SIG-M5 treated with dmso at 0.1 percent for 504 hours (cell line): ENCODE measurements at regions not wholly inside any gene's neighbourhood (a gene's known extent, or its start where the extent isn't known, plus 50 kb on each side); places are given as distances from the start of the nearest gene placed in this dataset.
"Not testable (repeated sequence)": the region's sequence is repeated elsewhere in the genome, so short reads cannot be mapped to it uniquely, and the experiment has no call there.

ENCODE experiments used
- DNase-seq: peaks from one replicate; lab custom pipeline; 2025; ENCODE audit not compliant: unreplicated experiment; lab: John Stamatoyannopoulos, UW

- DNase-seq = no peak
Observed at GRCh38 chr4:132085105-132085504, 1064.0 kb upstream of the PCDH10 start.

- no peak for DNase-seq
Observed at GRCh38 chr4:132094017-132094416, 1055.1 kb upstream of the PCDH10 start.

- DNase-seq = no peak
Observed at GRCh38 chr4:132097041-132097440, 1052.1 kb upstream of the PCDH10 start.

GRCh38 chr4:132101526-132101925 lies 1047.6 kb upstream of the PCDH10 start:
- DNase-seq = no peak

GRCh38 chr4:132108784-132109183 lies 1040.3 kb upstream of the PCDH10 start:
- DNase-seq = no peak

- DNase-seq = no peak
Observed at GRCh38 chr4:132114885-132115284, 1034.2 kb upstream of the PCDH10 start.

GRCh38 chr4:132122741-132123140 lies 1026.4 kb upstream of the PCDH10 start:
- not testable (repeated sequence) for DNase-seq

- no peak for DNase-seq
Observed at GRCh38 chr4:132123870-132124623, 1025.0 kb upstream of the PCDH10 start.

- no peak for DNase-seq
Observed at GRCh38 chr4:132124624-132124974, 1024.5 kb upstream of the PCDH10 start.

- DNase-seq = no peak
Observed at GRCh38 chr4:132125131-132125530, 1024.0 kb upstream of the PCDH10 start.

GRCh38 chr4:132132433-132132832 lies 1016.7 kb upstream of the PCDH10 start:
- DNase-seq = no peak

- no peak for DNase-seq
Observed at GRCh38 chr4:132169660-132170059, 979.4 kb upstream of the PCDH10 start.

- no peak for DNase-seq
Observed at GRCh38 chr4:132180020-132180427, 969.1 kb upstream of the PCDH10 start.

GRCh38 chr4:132195176-132195575 lies 953.9 kb upstream of the PCDH10 start:
- no peak for DNase-seq

- no peak for DNase-seq
Observed at GRCh38 chr4:132203618-132204017, 945.5 kb upstream of the PCDH10 start.

GRCh38 chr4:132214519-132214918 lies 934.6 kb upstream of the PCDH10 start:
- DNase-seq = no peak

- no peak for DNase-seq
Observed at GRCh38 chr4:132218406-132218805, 930.7 kb upstream of the PCDH10 start.

- no peak for DNase-seq
Observed at GRCh38 chr4:132227151-132227856, 921.8 kb upstream of the PCDH10 start.

GRCh38 chr4:132227857-132228165 lies 921.3 kb upstream of the PCDH10 start:
- DNase-seq = not testable (repeated sequence)

- no peak for DNase-seq
Observed at GRCh38 chr4:132228676-132229075, 920.4 kb upstream of the PCDH10 start.

GRCh38 chr4:132230025-132230424 lies 919.1 kb upstream of the PCDH10 start:
- no peak for DNase-seq

- no peak for DNase-seq
Observed at GRCh38 chr4:132238697-132239096, 910.4 kb upstream of the PCDH10 start.

GRCh38 chr4:132240081-132240480 lies 909.0 kb upstream of the PCDH10 start:
- DNase-seq = no peak
